HEK293 (cell line): ENCODE measurements at regions not wholly inside any gene's neighbourhood (a gene's known extent, or its start where the extent isn't known, plus 50 kb on each side); places are given as distances from the start of the nearest gene placed in this dataset.
A peak's percentile ranks its signal among the peaks of the same experiment; 100 is the strongest.

ENCODE experiments used
- CTCF ChIA-PET: fragments of 350-600 bp; formaldehyde crosslinking; extraction: SDS; loops from one replicate; lab custom pipeline; 2021; ENCODE audit warnings: antibody characterized with exemption; lab: Yijun Ruan, JAX
- POLR2A ChIA-PET: fragments of 300-600 bp; formaldehyde crosslinking; extraction: SDS; loops from one replicate; lab custom pipeline; 2020; ENCODE audit warnings: antibody characterized with exemption, inconsistent platforms; lab: Yijun Ruan, JAX
- H3K27ac ChIP-seq: fragments of 200-500 bp; sonication (Bioruptor generic); 2 replicates; pipeline ENCODE4 v1.5.1; 2014; ENCODE audit warnings: low read depth, low read length, control low read depth, inconsistent platforms; ENCODE audit errors: extremely low read depth
- H3K36me3 ChIP-seq, 2 experiments: fragments of 200-500 bp in 1 of 2; sonication (Bioruptor generic) in 1 of 2; 1 replicate in 1 of 2; 2 replicates in 1 of 2; pipeline ENCODE4 v1.5.1; 2014 to 2017; ENCODE audit warnings: inconsistent platforms in 2 of 2, low read length in 2 of 2; ENCODE audit not compliant: control insufficient read depth in 2 of 2, insufficient read depth in 1 of 2
- H3K4me1 ChIP-seq: fragments of 200-500 bp; sonication (Bioruptor generic); 2 replicates; pipeline ENCODE4 v1.5.1; 2014; ENCODE audit warnings: mild to moderate bottlenecking, low read length, inconsistent platforms; ENCODE audit not compliant: control insufficient read depth, insufficient read depth
- H3K4me3 ChIP-seq: 2 replicates; pipeline ENCODE4 v1.5.1; 2011; ENCODE audit warnings: low read depth, mild to moderate bottlenecking, control low read depth, low read length, moderate library complexity
- H3K9me3 ChIP-seq: fragments of 200-500 bp; sonication (Bioruptor generic); 2 replicates; pipeline ENCODE4 v1.5.1; 2014; ENCODE audit warnings: low read depth, low read length, inconsistent platforms; ENCODE audit not compliant: control insufficient read depth, insufficient read depth
- FEZF1 ChIP-seq: fragments of 450-650 bp; formaldehyde crosslinking; IDR thresholded peaks from 2 replicates; pipeline ENCODE4 v1.5.1; 2016; ENCODE audit warnings: missing biosample characterization, missing genetic modification characterization
- HOXD13 ChIP-seq: sonication (generic); formaldehyde crosslinking; IDR thresholded peaks from 2 replicates; pipeline ENCODE4 v1.8.0; 2022; ENCODE audit warnings: missing genetic modification reagents, borderline replicate concordance
- KLF7 ChIP-seq: fragments of 450-650 bp; formaldehyde crosslinking; IDR thresholded peaks from 2 replicates; pipeline ENCODE4 v1.5.1; 2016; ENCODE audit warnings: missing biosample characterization, missing genetic modification characterization, borderline replicate concordance
- OVOL3 ChIP-seq: fragments of 450-650 bp; formaldehyde crosslinking; IDR thresholded peaks from 2 replicates; pipeline ENCODE4 v1.5.1; 2016; ENCODE audit warnings: missing biosample characterization, missing genetic modification characterization
- REST ChIP-seq: fragments of 450-650 bp; formaldehyde crosslinking; IDR thresholded peaks from 2 replicates; pipeline ENCODE4 v1.5.1; 2016; ENCODE audit warnings: missing biosample characterization, missing genetic modification characterization
- SCRT1 ChIP-seq: fragments of 450-650 bp; formaldehyde crosslinking; IDR thresholded peaks from 2 replicates; pipeline ENCODE4 v1.5.1; 2016; ENCODE audit warnings: missing biosample characterization, missing genetic modification characterization, borderline replicate concordance
- ZNF184 ChIP-seq: fragments of 450-650 bp; IDR thresholded peaks from 2 replicates; pipeline ENCODE4 v1.5.1; 2018; ENCODE audit warnings: missing biosample characterization, mild to moderate bottlenecking, missing genetic modification characterization
- ZNF2 ChIP-seq: fragments of 450-650 bp; formaldehyde crosslinking; IDR thresholded peaks from 2 replicates; pipeline ENCODE4 v1.5.1; 2016; ENCODE audit warnings: missing biosample characterization, missing genetic modification characterization
- ZNF549 ChIP-seq: fragments of 450-650 bp; IDR thresholded peaks from 2 replicates; pipeline ENCODE4 v1.5.1; 2018; ENCODE audit warnings: missing biosample characterization, missing genetic modification characterization, mild to moderate bottlenecking, inconsistent platforms, moderate library complexity
- ZNF558 ChIP-seq: fragments of 450-650 bp; formaldehyde crosslinking; IDR thresholded peaks from 2 replicates; pipeline ENCODE4 v1.5.1; 2016; ENCODE audit warnings: missing biosample characterization, missing genetic modification characterization
- ZNF560 ChIP-seq: fragments of 450-650 bp; formaldehyde crosslinking; IDR thresholded peaks from 2 replicates; pipeline ENCODE4 v1.5.1; 2017; ENCODE audit warnings: missing biosample characterization, missing genetic modification characterization, borderline replicate concordance
- ZNF623 ChIP-seq: fragments of 450-650 bp; formaldehyde crosslinking; IDR thresholded peaks from 2 replicates; pipeline ENCODE4 v1.5.1; 2016; ENCODE audit warnings: missing biosample characterization, missing genetic modification characterization
- ZNF624 ChIP-seq: fragments of 450-650 bp; formaldehyde crosslinking; IDR thresholded peaks from 2 replicates; pipeline ENCODE4 v1.5.1; 2017; ENCODE audit warnings: missing biosample characterization, missing genetic modification characterization
- ZNF791 ChIP-seq: fragments of 450-650 bp; formaldehyde crosslinking; IDR thresholded peaks from 2 replicates; pipeline ENCODE4 v1.5.1; 2016; ENCODE audit warnings: missing biosample characterization, missing genetic modification characterization
- ZSCAN16 ChIP-seq: fragments of 450-650 bp; formaldehyde crosslinking; IDR thresholded peaks from 2 replicates; pipeline ENCODE4 v1.5.1; 2016; ENCODE audit warnings: missing biosample characterization, missing genetic modification characterization
- ZSCAN30 ChIP-seq: fragments of 450-650 bp; IDR thresholded peaks from 2 replicates; pipeline ENCODE4 v1.5.1; 2018; ENCODE audit warnings: missing biosample characterization, mild to moderate bottlenecking, missing genetic modification characterization, moderate library complexity
- TF ChIP-seq, protein P1 (sequence below): fragments of 450-650 bp; formaldehyde crosslinking; IDR thresholded peaks from 2 replicates; pipeline ENCODE4 v1.5.1; 2016; ENCODE audit warnings: missing biosample characterization, missing genetic modification characterization
- TF ChIP-seq, protein P2 (sequence below): fragments of 450-650 bp; formaldehyde crosslinking; IDR thresholded peaks from 2 replicates; pipeline ENCODE4; 2016; ENCODE audit warnings: missing biosample characterization, missing genetic modification characterization

GRCh38 chr7:45259966-45260646 is 102.5 kb downstream of the RAMP3 start (continued):
- TF ChIP-seq, protein P1, sequence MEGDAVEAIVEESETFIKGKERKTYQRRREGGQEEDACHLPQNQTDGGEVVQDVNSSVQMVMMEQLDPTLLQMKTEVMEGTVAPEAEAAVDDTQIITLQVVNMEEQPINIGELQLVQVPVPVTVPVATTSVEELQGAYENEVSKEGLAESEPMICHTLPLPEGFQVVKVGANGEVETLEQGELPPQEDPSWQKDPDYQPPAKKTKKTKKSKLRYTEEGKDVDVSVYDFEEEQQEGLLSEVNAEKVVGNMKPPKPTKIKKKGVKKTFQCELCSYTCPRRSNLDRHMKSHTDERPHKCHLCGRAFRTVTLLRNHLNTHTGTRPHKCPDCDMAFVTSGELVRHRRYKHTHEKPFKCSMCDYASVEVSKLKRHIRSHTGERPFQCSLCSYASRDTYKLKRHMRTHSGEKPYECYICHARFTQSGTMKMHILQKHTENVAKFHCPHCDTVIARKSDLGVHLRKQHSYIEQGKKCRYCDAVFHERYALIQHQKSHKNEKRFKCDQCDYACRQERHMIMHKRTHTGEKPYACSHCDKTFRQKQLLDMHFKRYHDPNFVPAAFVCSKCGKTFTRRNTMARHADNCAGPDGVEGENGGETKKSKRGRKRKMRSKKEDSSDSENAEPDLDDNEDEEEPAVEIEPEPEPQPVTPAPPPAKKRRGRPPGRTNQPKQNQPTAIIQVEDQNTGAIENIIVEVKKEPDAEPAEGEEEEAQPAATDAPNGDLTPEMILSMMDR (tag by site-specific recombination) = peak; percentile 74

DNA sequence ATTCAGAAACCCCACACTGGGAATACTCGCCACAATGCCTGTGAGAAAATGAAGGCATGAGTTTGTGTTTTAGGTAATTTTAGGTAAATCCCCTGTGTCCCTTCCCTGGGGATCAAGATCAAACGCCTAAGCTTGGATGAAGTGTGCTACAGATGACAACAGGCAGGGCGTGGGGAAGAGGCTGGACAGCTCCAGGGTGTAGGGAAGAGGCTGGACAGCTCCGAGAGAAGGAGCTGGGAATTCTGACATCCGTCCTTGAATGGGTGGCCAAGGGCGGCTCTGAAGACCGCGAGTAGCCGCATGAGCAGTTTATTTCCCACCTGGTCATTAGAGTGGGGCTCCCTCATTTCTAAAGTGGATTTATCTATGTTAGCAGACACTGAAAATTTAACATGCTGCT is 109.7 kb downstream of the RAMP3 start:
- Histone ChIP-seq H3K4me1 (no peaks in the 10 kb centered on the region), H3K27ac (no peak overlapping the region), H3K36me3 (no peaks in the 10 kb centered on the region), H3K4me3 (no peak overlapping the region), H3K9me3 (no peaks in the 10 kb centered on the region)
- POLR2A ChIA-PET = no interaction called here
- CTCF ChIA-PET = no interaction called here
- no peak for TF ChIP-seq ZNF560 (tag by site-specific recombination)
- peak; percentile 99 for TF ChIP-seq REST (tag by site-specific recombination)

DNA sequence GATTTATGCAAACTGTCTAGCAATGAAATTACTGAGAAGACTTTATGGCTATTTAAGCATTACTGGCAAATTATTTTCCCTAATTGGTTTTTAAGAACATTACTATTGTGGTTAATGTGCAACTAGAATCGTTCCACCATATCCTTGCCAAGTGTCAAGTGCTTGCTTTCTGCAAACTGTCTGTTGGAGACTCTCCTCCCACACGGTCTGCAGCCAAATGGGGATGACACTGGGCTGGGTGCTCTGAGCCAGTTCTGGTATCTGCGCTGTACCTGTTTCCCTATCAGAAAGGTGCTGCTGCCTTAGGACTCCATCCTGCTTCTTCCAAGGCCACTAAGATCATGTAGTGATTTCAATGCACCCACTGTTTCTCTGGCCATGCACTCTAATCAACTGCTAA is 110.4 kb downstream of the RAMP3 start:
- H3K27ac ChIP-seq = no peak overlapping the region
- TF ChIP-seq FEZF1 = no peak
- no peak for TF ChIP-seq ZSCAN30 (tag by site-specific recombination)
- TF ChIP-seq, protein P2, sequence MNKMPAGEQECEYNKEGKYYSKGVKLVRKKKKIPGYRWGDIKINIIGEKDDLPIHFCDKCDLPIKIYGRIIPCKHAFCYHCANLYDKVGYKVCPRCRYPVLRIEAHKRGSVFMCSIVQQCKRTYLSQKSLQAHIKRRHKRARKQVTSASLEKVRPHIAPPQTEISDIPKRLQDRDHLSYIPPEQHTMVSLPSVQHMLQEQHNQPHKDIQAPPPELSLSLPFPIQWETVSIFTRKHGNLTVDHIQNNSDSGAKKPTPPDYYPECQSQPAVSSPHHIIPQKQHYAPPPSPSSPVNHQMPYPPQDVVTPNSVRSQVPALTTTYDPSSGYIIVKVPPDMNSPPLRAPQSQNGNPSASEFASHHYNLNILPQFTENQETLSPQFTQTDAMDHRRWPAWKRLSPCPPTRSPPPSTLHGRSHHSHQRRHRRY = no peak
- TF ChIP-seq HOXD13 (CRISPR knock-in tag) = no peak
- no peak for TF ChIP-seq SCRT1 (tag by site-specific recombination)
- TF ChIP-seq ZNF623 (tag by site-specific recombination) = no peak
- no peak for TF ChIP-seq ZSCAN16 (tag by site-specific recombination)
- no peak for TF ChIP-seq ZNF791 (tag by site-specific recombination)
- no peak for TF ChIP-seq ZNF549 (tag by site-specific recombination)
- no peak for TF ChIP-seq ZNF2 (tag by site-specific recombination)
- no peak for TF ChIP-seq OVOL3 (tag by site-specific recombination)
- no peak for TF ChIP-seq ZNF558 (tag by site-specific recombination)
- no peak for TF ChIP-seq KLF7 (tag by site-specific recombination)
- TF ChIP-seq ZNF624 (tag by site-specific recombination) = no peak
- TF ChIP-seq ZNF184 = no peak
- TF ChIP-seq, all 188 proteins: peak for 0
- Histone ChIP-seq H3K4me3 (no peak overlapping the region), H3K9me3 (no peaks in the 10 kb centered on the region), H3K4me1 (no peaks in the 10 kb centered on the region), H3K36me3 (no peaks in the 10 kb centered on the region)
- ChIA-PET POLR2A (no interaction called here), CTCF (no interaction called here)
